ENCODE measurements at regions not wholly inside any gene's neighbourhood (a gene's known extent, or its start where the extent isn't known, plus 50 kb on each side); places are given as distances from the start of the nearest gene placed in this dataset.

DNA sequence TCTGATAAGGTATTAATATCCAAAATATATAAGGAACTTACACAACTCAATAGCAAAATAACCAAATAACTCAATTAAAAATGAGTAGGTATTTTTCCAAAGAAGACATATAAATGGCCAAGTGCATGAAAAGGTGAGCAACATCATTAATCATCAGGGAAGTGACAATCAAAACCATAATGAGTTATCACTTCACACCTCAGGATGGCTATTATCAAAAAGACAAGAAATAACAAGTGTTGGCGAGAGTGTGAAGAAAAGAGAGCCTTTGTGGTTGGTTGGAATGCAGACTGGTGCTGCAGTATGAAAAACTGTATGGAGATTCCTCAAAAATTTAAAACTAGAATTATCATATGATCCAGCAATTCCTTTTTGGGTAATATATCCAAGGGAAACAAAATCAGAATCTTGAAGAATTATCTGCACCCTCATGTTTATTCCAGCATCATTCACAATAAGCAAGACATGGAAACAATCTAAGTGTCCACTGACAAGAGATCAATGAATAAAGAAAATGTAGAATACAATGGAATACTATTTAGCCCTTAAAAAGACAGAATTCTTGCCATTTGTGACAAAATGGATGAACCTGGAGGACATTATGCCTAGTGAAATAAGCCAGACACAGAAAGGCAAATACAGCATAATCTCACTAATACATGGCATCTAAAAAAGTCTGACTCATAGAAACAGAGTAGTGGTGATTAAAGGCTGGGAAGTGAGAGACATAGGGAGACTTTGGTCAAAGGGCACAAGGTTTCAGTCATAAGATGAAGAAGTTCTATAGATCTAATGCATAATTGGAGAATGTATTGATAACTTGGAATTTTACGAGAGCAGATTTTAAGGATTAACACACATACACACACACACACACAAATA is 175.6 kb downstream of the FOXA2 start:
- BruUV-seq (replicated peaks) = no TSS peak
- no peak for ATAC-seq
- Histone ChIP-seq H3K27me3 (ENCODE audit: control insufficient read depth in 1 of 2, insufficient read depth in 2 of 2, low read length in 2 of 2) (no peaks in the 10 kb centered on the region; a peak in 2 of 5 replicates), H3K36me3 (replicated peaks in 1 of 2; ENCODE audit: control insufficient read depth in 1 of 2, insufficient read depth in 2 of 2, low read length in 2 of 2) (no peaks in the 10 kb centered on the region), H3K27ac (ENCODE audit: extremely low read length, insufficient read depth, low read length) (no peak overlapping the region), H3K9me3 (ENCODE audit: low read length) (no peaks in the 10 kb centered on the region), H3K4me3 (replicated peaks in 1 of 3; ENCODE audit: insufficient read depth in 1 of 3, low read depth in 2 of 3, low read length in 3 of 3) (no peak overlapping the region), H2AFZ (ENCODE audit: low read length) (no peak overlapping the region), H3K4me2 (ENCODE audit: low read depth, low read length) (no peak overlapping the region), H3K4me1 (ENCODE audit: insufficient read depth, low read length) (peaks cover 73% of the 10 kb centered on the region), H3K9ac (ENCODE audit: insufficient read depth, low read depth, low read length) (no peak overlapping the region), H4K20me1 (ENCODE audit: insufficient read depth, low read length) (no peaks in the 10 kb centered on the region), H3K79me2 (ENCODE audit: insufficient read depth, low read length) (no peaks in the 10 kb centered on the region)
- ChIA-PET CTCF (ENCODE audit: low intra/inter-chr PET ratio, low total read pairs) (no interaction called here), POLR2A (interaction anchor here (1.0 kb wide), 1 partner anchor 22 kb away, joined by 3 read pairs; no protein-coding TSS in a partner anchor)
- WGBS (ENCODE audit: low lambda C conversion rate) = 95% methylated on average over 2 of the region's 2 CpGs
- intact Hi-C loops (cut with micrococcal nuclease; ENCODE audit: unreplicated experiment) = no loop called here
- no peak for DNase-seq (ENCODE audit: low spot score)
- FAIRE-seq = no peak
- TF ChIP-seq TP53 (CRISPR knock-in tag; conservative IDR thresholded peaks at IDR 0.05) = no peak
- TF ChIP-seq MAFF (IDR thresholded peaks at IDR 0.05; ENCODE audit: low read depth, low read length) = 0 out of 2 replicates have a peak, but pooled peaks have one; percentile 2
- in situ Hi-C loops (cut with HindIII; ENCODE audit: extremely low pct_ligation_motif_present, low pct_unique_long_range_greater_than_20kb) = no loop called here

DNA sequence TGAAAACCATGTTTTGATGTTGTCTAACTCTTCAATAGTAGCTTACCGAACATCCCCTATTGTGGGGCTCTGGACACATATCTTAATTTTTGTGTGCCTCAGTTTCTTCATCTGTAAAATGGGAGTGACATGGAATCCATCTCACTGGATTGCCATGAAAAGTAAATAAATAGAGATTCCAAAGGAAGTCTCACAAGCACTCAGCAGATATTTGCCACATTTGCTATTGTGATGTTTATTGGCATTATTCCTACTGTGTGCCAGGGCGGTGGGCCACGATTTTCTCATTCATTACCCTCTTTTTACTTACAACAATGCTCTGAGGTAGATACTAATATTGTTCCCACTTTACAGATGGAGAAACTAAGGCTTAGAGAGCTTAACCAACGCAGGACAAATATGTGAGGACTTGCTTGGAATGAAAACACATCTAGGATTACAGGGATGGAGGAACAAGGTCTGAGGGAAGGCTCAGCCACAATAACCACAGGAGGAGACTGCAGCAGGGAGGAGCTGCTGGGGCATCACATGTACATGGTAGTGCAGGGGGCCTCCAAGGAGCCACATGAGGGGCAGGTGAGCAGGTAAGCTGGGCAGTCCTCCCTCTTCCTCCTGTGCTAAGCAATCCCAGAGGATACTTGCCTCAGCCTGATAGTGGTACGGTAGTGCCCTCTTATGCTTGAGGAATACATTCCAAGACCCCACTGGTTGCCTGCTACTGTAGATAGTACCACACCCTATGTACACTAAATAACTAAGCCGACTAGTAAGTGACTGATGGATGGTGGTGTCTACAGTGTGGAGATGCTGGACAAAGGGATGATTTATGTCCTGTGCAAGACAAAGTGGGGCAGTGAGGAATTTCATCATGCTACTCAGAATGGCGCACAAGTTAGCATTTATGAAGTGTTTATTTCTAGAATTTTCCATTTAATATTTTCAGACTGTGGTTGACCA is 176.9 kb downstream of the FOXA2 start:
- Histone ChIP-seq H3K27me3 (ENCODE audit: control insufficient read depth in 1 of 2, insufficient read depth in 2 of 2, low read length in 2 of 2) (no peaks in the 10 kb centered on the region; a peak in 2 of 5 replicates), H3K79me2 (ENCODE audit: insufficient read depth, low read length) (no peaks in the 10 kb centered on the region), H3K9ac (ENCODE audit: insufficient read depth, low read depth, low read length) (no peak overlapping the region), H3K36me3 (replicated peaks in 1 of 2; ENCODE audit: control insufficient read depth in 1 of 2, insufficient read depth in 2 of 2, low read length in 2 of 2) (no peaks in the 10 kb centered on the region), H2AFZ (ENCODE audit: low read length) (no peak overlapping the region), H4K20me1 (ENCODE audit: insufficient read depth, low read length) (no peaks in the 10 kb centered on the region), H3K4me1 (ENCODE audit: insufficient read depth, low read length) (peaks cover 73% of the 10 kb centered on the region), H3K27ac (ENCODE audit: extremely low read length, insufficient read depth, low read length) (no peak overlapping the region), H3K4me3 (replicated peaks in 1 of 3; ENCODE audit: insufficient read depth in 1 of 3, low read depth in 2 of 3, low read length in 3 of 3) (no peak overlapping the region), H3K4me2 (ENCODE audit: low read depth, low read length) (no peak overlapping the region), H3K9me3 (ENCODE audit: low read length) (no peaks in the 10 kb centered on the region)
- FAIRE-seq = no peak
- peak; percentile 80; the same call in 1 of the 2 replicates for TF ChIP-seq ZNF629 (CRISPR knock-in tag; conservative IDR thresholded peaks at IDR 0.05)
- no peak for TF ChIP-seq ADNP (CRISPR knock-in tag; IDR thresholded peaks at IDR 0.05)
- TF ChIP-seq, protein P1, sequence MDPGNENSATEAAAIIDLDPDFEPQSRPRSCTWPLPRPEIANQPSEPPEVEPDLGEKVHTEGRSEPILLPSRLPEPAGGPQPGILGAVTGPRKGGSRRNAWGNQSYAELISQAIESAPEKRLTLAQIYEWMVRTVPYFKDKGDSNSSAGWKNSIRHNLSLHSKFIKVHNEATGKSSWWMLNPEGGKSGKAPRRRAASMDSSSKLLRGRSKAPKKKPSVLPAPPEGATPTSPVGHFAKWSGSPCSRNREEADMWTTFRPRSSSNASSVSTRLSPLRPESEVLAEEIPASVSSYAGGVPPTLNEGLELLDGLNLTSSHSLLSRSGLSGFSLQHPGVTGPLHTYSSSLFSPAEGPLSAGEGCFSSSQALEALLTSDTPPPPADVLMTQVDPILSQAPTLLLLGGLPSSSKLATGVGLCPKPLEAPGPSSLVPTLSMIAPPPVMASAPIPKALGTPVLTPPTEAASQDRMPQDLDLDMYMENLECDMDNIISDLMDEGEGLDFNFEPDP (CRISPR knock-in tag; conservative IDR thresholded peaks at IDR 0.05) = no peak
- peak; percentile 37; the same call in 1 of the 2 replicates for TF ChIP-seq CHD4 (IDR thresholded peaks at IDR 0.05; ENCODE audit: borderline replicate concordance, low read length)
- TF ChIP-seq KAT7 (CRISPR knock-in tag; IDR thresholded peaks at IDR 0.05; ENCODE audit: borderline replicate concordance) = no peak
- 0 out of 2 replicates have a peak, but pooled peaks have one; percentile 31 for TF ChIP-seq HHEX (CRISPR knock-in tag; IDR thresholded peaks at IDR 0.05)
- DNase-seq (ENCODE audit: low spot score) = no peak
- no peak for ATAC-seq
- BruUV-seq (replicated peaks) = no TSS peak
- ChIA-PET POLR2A (no interaction called here), CTCF (ENCODE audit: low intra/inter-chr PET ratio, low total read pairs) (no interaction called here)
- in situ Hi-C loops (cut with HindIII; ENCODE audit: extremely low pct_ligation_motif_present, low pct_unique_long_range_greater_than_20kb) (no loop called here), intact Hi-C loops (cut with micrococcal nuclease; ENCODE audit: unreplicated experiment) (no loop called here)
- WGBS (ENCODE audit: low lambda C conversion rate) = 76% methylated on average over 7 of the region's 7 CpGs

Measured in HepG2 (cell line).